Cerebellar nuclear complex (tissue), 1 donor: ENCODE measurements at regions not wholly inside any gene's neighbourhood (a gene's known extent, or its start where the extent isn't known, plus 50 kb on each side); places are given as distances from the start of the nearest gene placed in this dataset.

ENCODE experiments used
- DNase-seq, 2 experiments: peaks; one replicate each; lab custom pipeline; 2025; lab: John Stamatoyannopoulos, UW

- no peak for DNase-seq
Observed at GRCh38 chr1:29753244-29753643, 516.9 kb downstream of the PTPRU start.

DNA sequence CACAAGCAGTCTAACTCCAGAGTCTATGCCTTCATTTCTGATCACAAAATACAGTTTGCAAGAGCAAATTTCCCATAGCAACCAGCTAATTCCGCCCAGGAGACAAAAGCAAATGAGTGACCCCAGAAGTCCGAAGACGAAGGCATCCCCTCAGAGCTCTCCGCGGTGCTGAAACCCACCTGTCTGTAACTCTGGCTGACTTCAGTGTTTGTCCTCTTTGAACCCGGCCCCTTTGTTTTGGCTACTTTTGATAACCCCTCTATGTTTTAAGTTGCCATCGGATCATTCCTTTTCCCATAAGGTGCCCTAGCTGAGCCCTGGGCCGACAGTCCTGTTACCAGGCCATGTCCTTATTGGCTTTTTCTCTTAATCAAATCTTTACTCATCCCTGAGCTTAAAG, 515.8 kb downstream of the PTPRU start:
- no peak for DNase-seq

- no peak for DNase-seq
Observed at GRCh38 chr1:29749024-29749945, 513.0 kb downstream of the PTPRU start.

DNA sequence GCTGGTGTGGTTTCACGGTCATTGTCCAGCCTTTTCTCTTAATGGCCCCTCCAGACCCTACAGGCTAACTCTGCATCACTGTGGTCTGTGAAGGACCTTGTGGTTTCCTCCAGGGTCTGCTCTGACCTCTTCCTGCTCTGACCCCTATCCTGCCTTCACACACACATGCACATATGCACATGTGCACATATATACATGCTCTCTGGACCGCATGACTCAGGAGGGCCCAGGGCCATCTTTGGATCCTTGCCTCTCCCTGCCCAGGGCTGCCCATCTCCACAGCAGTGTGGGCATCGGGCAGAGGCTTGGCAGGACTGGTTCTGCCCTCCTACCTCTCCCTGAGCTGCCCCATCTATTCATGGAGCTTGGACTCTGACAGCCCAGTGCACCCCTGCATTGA, 510.9 kb downstream of the PTPRU start:
- DNase-seq, result no peak

DNA sequence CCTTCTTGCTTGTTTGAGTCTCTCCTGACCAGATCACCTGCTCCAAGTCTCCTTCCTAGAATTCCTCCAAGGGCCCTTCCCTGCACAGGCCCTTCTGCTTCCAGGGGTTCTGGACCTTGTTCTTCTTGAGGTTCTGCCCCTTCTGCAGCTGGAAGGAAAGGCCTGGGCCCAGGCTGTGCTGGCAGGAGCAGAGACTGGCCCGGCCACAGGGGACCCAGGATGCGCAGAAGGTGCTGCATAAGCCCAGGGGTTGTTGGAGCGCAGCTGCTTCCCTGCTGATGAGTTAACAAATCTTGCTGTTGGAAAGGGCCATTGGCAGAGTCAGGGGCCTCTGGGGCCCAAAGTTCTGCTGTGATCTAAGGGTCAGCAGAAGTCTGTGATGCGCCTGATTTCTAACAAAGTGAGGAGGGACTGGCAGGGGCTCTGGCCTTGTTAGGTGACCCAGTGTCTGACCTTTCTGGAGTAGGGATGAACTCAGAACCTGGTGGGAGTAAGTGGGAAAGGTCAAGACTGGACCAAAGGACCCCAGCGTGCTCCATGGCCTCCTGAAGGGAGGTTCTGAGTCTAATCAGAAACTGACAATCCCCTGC, 509.8 kb downstream of the PTPRU start:
- no peak for DNase-seq

DNA sequence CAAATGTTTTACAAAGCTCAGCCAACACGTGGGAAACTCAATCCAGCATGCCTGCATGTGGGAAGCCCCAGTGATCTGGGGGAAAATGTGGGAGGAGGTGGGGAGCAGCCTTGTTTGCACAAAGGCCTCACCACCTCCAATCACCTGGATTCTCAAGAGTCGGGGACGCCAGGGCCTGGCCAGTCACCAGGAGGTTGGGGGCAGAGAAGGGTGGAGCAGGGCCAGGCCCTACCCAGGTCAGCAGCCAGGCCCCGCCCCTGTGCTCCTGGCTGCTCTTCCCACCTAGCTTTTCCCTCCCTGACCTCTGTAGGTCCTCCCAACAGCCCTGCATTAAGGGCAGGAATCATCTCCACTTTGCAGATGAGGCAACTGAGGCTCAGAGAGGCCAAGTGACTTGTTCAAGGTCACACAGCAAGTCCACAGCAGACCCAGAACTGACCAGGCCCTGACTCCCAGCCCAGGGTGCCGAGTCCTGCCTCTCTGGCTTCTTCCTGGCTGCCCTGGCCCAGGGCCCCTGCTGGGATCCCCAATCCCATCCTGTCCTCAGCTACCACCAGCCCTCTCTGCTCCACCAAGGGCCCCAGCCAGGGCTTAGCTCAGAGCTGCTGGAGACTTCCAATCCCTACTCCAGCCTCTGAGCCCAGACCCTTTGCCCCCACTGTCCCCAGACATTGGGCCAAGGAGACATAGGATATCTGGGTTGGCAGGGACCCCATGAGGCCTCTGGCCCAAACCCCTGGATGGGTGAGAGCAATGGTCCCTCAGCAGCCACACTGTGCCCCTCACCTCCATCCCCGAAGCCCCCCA, 508.6 kb downstream of the PTPRU start:
- DNase-seq, result no peak

- no peak for DNase-seq
Observed at GRCh38 chr1:29743931-29744330, 507.6 kb downstream of the PTPRU start.

DNA sequence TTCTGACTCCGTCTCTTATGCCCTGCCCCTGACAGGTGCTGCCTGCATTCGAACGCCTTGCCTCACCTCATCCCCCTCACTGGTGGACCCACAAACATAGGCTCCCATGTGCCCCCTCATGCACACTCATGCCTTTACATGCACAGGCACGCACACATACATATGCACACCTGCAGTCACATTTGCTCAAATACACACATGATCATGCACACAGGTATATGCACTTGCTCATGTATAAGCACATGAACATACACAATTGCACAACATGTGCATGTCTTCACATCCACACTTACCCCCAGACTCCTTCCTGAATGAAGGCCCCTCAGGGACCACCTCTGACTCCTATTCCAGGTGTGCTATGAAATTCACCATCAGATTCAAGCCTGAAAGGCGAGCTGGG, 506.9 kb downstream of the PTPRU start:
- no peak for DNase-seq

DNA sequence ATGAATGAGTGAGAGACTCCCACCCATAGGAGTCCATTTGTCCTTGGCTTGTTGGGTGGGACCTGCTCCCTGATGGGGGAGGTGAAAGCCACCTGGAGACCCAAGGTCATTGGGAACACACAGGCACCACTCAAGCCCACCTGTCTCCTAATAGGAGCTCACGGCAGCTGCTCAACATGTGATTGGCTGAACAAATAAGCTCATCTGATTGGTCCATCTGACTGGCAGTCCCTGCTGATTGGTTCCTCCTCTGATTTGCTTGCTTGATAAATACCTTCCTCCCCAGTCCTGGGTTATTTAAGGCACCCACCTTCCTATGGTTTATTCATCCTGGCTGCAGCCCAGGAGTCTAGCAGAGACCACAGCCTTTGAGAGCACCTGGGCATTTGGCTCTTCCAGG, 502.9 kb downstream of the PTPRU start:
- no peak for DNase-seq

GRCh38 chr1:29736582-29737188, 500.4 kb downstream of the PTPRU start:
- DNase-seq, result no peak

- no peak for DNase-seq
Observed at GRCh38 chr1:29732453-29732852, 496.1 kb downstream of the PTPRU start.

DNA sequence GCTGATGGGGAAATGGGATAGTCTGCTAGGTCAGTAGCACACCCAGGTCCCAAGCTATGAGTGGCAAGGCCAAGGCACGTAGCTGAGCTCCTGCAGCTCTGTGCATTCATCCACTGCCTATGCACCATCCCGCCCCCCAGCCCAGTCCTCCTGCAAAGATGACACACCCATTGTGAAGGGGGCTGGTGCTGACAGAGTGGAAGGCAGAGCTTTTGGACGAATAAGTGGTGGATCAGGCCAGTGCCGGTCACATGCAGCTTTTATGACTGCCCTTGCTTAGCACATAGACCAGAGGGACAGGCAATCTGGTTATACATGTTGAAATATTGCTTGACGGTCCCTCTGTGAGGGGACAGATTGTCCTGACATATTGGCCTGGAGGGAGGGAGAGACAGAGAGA, 494.3 kb downstream of the PTPRU start:
- DNase-seq, result no peak

- DNase-seq, result no peak
Observed at GRCh38 chr1:29729281-29729680, 493.0 kb downstream of the PTPRU start.

GRCh38 chr1:29728703-29729102, 492.4 kb downstream of the PTPRU start:
- DNase-seq, result no peak

GRCh38 chr1:29725262-29725661, 488.9 kb downstream of the PTPRU start:
- DNase-seq, result no peak

DNA sequence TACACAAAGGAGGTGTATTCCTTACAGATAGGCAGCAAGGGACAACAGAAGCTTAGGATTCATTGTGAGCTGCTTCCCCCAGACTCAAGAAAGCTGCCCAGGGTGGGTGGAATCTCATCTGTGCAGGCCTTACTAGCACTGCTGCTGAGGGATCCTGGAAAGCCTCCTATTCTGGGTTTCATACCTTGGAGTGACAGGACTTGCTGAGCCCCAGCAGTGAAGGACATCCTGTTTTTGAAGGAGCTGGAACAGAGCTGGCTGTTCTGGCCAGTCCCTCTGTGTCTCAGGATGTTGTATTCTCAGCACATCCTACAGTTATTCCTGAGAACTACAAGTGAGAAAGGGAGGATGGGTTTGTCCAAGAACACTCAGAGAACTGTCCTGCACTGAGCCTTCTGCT, 486.3 kb downstream of the PTPRU start:
- DNase-seq, result no peak

DNA sequence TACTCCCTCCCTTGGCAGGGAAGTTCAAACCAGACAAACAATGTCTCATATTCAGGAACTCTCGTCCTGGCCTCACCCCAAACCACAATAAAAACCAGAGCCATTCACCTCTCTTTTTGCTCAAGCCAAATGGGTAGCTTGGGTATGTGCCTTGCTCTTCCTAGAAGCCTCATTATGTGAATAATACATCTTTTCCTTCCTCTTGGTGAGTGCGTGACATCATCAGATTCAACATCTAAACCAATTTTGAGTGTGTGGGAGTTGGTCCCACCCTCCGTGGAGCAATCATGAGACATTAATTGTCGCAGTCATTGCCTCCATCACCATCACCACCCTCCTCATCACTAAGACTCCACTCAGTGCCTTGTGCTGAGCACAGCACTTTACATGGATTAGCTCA, 482.9 kb downstream of the PTPRU start:
- no peak for DNase-seq

- no peak for DNase-seq
Observed at GRCh38 chr1:29718791-29719190, 482.5 kb downstream of the PTPRU start.

DNA sequence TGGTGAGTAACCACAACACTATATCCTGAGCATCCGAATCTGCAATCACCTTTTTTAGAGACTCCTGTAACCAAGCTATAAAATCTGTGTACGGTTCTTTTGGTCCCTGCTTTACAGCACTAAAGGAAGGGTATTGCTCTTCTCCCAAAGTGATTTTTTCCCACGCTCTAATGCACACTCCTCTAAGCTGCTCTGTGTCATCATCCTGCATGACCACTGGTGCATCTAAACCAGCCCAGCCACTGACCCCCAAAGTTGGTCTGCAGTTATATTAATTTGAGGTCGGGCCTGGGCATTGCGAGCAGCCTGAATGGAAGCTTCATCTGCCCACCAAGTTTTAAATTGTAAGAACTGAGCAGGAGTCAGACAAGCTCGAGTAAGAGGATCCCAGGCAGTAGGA, 480.0 kb downstream of the PTPRU start:
- no peak for DNase-seq

DNA sequence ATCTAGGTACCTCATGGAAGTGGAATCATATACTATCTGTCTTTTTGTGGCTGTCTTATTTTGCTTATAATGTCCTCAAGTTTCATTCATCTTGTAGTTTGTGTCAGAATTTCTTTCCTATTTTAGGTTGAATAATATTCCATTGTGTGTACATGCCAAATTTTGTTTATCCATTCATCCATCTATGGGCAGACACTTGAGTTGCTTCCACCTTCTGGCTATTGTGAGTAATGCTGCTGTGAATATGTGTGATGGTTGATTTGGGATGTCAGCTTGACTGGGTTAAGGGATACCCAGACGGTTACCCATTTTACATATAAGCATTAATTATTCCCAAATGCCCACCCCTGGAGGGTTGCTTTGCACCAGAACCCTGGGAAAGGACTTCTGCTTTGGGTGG, 477.5 kb downstream of the PTPRU start:
- DNase-seq, result no peak

DNA sequence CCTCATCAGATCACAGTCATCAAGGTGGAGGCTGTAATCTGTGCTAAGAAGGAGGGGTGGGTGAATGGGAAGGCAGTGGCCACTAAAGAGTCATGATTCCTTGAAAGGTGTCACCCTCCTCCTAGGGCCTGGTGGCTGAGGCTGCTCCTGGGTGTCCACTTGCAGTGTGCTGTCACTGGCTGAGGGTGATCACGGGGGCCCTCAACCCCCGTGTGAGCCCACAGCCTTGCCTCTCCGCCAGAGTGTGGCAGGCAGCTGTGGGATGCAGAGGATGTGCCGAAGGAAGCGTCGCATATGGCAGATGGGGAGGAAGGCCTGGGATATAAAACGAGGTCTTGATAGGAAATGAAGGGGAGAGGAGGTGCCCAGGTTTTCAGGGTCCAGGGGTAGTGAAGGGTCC, 476.5 kb downstream of the PTPRU start:
- no peak for DNase-seq

GRCh38 chr1:29712284-29712651, 475.9 kb downstream of the PTPRU start:
- DNase-seq, result no peak
